SK-N-MC (cell line): ENCODE measurements at regions not wholly inside any gene's neighbourhood (a gene's known extent, or its start where the extent isn't known, plus 50 kb on each side); places are given as distances from the start of the nearest gene placed in this dataset.

Experiments
- EZH2 ChIP-seq: fragments of 200-600 bp; sonication (generic); IDR thresholded peaks from one replicate; pipeline ENCODE4 v1.6.1; 2017; ENCODE audit warnings: antibody characterized with exemption
- FOXP2 ChIP-seq: optimal IDR thresholded peaks from 2 replicates; pipeline ENCODE3; 2011; ENCODE audit warnings: mild to moderate bottlenecking, moderate library complexity; ENCODE audit not compliant: insufficient read depth; ENCODE audit errors: extremely low read length, control extremely low read depth
- POLR2AphosphoS5 ChIP-seq: IDR thresholded peaks from 2 replicates; pipeline ENCODE4 v1.6.1; 2012; ENCODE audit warnings: mild to moderate bottlenecking, low read depth, low read length, borderline replicate concordance

DNA sequence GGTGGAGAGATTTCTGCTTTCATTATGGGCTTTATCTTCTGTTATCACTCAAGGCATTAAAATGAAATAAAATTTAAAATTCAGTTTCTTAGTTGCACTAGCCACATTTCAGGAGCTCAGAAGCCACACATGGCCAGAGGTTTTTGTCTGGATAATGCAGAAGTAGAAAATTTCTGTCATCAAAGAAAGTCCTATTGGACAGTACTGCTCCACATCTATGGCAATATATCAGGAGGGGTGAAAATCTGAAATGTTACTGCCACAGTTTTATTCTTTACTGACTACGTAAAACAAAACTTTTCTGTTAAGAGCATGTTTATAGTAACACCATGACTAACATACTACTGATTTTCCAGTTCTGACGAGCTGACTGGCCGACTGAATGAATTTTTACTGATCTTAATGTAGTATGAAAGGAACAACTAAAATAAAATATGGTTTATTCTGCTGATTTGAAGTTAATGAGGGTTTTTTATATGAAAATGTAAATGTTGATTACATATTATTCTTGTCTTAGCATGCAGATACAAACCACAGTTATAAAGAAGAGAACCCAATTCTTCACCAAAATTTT lies 264.0 kb upstream of the HAND2 start:
- no peak for TF ChIP-seq EZH2
- TF ChIP-seq POLR2AphosphoS5, result no peak
- no peak for TF ChIP-seq FOXP2
